Endothelial cell of umbilical vein (primary cell): ENCODE measurements at regions not wholly inside any gene's neighbourhood (a gene's known extent, or its start where the extent isn't known, plus 50 kb on each side); places are given as distances from the start of the nearest gene placed in this dataset.

Experiments
- BruUV-seq: library from RNA; stranded (reverse); fragments of 400-500 nt; replicated peaks from 2 replicates; lab custom pipeline; 2021; lab: Mats Ljungman, UMichigan
- CTCF ChIA-PET: fragments of 300-600, 350-600 bp; sonication (Branson Sonifier 250); formaldehyde crosslinking; loops from one replicate; lab custom pipeline; 2021; ENCODE audit warnings: antibody characterized with exemption, inconsistent platforms; lab: Charles Lee
- POLR2A ChIA-PET: fragments of 300-600, 350-600 bp; sonication (Branson Sonifier 250); formaldehyde crosslinking; loops from one replicate; lab custom pipeline; 2021; ENCODE audit warnings: antibody characterized with exemption, inconsistent platforms; lab: Charles Lee
- DNase-seq: peaks from one replicate; pipeline ENCODE4 v3.0.0-alpha.2; 2011; ENCODE audit warnings: low read depth, low spot score
- FAIRE-seq: peaks from 2 replicates; lab custom pipeline; 2011; peaks lifted over from hg19 to GRCh38; lab: Jason Lieb, UNC
- H2AFZ ChIP-seq: 2 replicates; pipeline ENCODE4 v1.6.0; 2012; ENCODE audit warnings: low read depth, low read length, control low read depth, inconsistent platforms
- H3K27ac ChIP-seq: 2 replicates; pipeline ENCODE4 v1.5.1; 2011; ENCODE audit warnings: low read depth, mild to moderate bottlenecking, control low read depth, low read length, moderate library complexity; ENCODE audit not compliant: insufficient read depth
- H3K27me3 ChIP-seq, 2 experiments: 2 replicates each; pipeline versions ENCODE4 v1.6.0 to v1.6.1; 2011; ENCODE audit warnings: low read length in 2 of 2, mixed read lengths in 1 of 2; ENCODE audit not compliant: control insufficient read depth in 2 of 2, insufficient read depth in 2 of 2
- H3K36me3 ChIP-seq, 2 experiments: 2 replicates in 1 of 2; 3 replicates in 1 of 2; pipeline ENCODE4 v1.5.1; 2011; ENCODE audit warnings: low read length in 2 of 2, mild to moderate bottlenecking in 1 of 2, moderate library complexity in 1 of 2; ENCODE audit not compliant: control insufficient read depth in 2 of 2, insufficient read depth in 2 of 2; ENCODE audit errors: extremely low read depth in 1 of 2
- H3K4me1 ChIP-seq: 3 replicates; pipeline ENCODE4 v1.5.1; 2011; ENCODE audit warnings: mild to moderate bottlenecking, low read length; ENCODE audit not compliant: control insufficient read depth, insufficient read depth; ENCODE audit errors: extremely low read depth
- H3K4me2 ChIP-seq: 2 replicates; pipeline ENCODE4 v1.6.1; 2011; ENCODE audit warnings: low read length, control low read depth, mixed read lengths; ENCODE audit not compliant: insufficient read depth
- H3K4me3 ChIP-seq, 3 experiments: fragments of 200-600 bp in 1 of 3; sonication (generic), shearing (Covaris generic) in 1 of 3; replicated peaks in 1 of 3; 2 replicates each; pipeline ENCODE4 v1.5.1; 2011 to 2016; ENCODE audit warnings: control low read depth in 3 of 3, low read length in 3 of 3, mild to moderate bottlenecking in 2 of 3, inconsistent platforms in 1 of 3, low read depth in 1 of 3, moderate library complexity in 1 of 3; ENCODE audit not compliant: insufficient read depth in 1 of 3
- H3K79me2 ChIP-seq: 2 replicates; pipeline ENCODE4 v1.6.0; 2012; ENCODE audit warnings: low read length, inconsistent platforms; ENCODE audit not compliant: control insufficient read depth, insufficient read depth
- H3K9ac ChIP-seq: replicated peaks from 2 replicates; pipeline ENCODE3; 2011; ENCODE audit warnings: low read length, control low read depth; ENCODE audit not compliant: insufficient read depth; ENCODE audit errors: extremely low read depth
- H3K9me1 ChIP-seq: replicated peaks from 3 replicates; pipeline ENCODE4 v1.6.0; 2011; ENCODE audit warnings: mild to moderate bottlenecking, low read length; ENCODE audit not compliant: control insufficient read depth, insufficient read depth; ENCODE audit errors: extremely low read depth
- H3K9me3 ChIP-seq: replicated peaks from 2 replicates; pipeline ENCODE4 v1.5.1; 2012; ENCODE audit warnings: low read length, inconsistent platforms; ENCODE audit not compliant: control insufficient read depth, insufficient read depth
- H4K20me1 ChIP-seq: replicated peaks from 2 replicates; pipeline ENCODE3; 2011; ENCODE audit warnings: mild to moderate bottlenecking, low read length; ENCODE audit not compliant: control insufficient read depth, insufficient read depth; ENCODE audit errors: extremely low read depth
- EZH2 ChIP-seq: IDR thresholded peaks from 2 replicates; pipeline ENCODE4 v1.6.1; 2012; ENCODE audit warnings: borderline replicate concordance, low read depth, mild to moderate bottlenecking, moderate library complexity, low read length, inconsistent platforms; ENCODE audit not compliant: severe bottlenecking
- FOS ChIP-seq: IDR thresholded peaks from 2 replicates; pipeline ENCODE4 v1.6.1; 2011; ENCODE audit warnings: mild to moderate bottlenecking, low read length, moderate library complexity, borderline replicate concordance; ENCODE audit not compliant: insufficient read depth
- GATA2 ChIP-seq: IDR thresholded peaks from 2 replicates; pipeline ENCODE4 v1.7.0; 2011; ENCODE audit warnings: low read depth, mild to moderate bottlenecking, moderate library complexity, mixed read lengths, low read length; ENCODE audit not compliant: insufficient read length, insufficient read depth
- JUN ChIP-seq: IDR thresholded peaks from 2 replicates; pipeline ENCODE4 v1.6.1; 2011; ENCODE audit warnings: borderline replicate concordance, low read depth; ENCODE audit not compliant: insufficient read length, insufficient read depth
- MYC ChIP-seq: IDR thresholded peaks from one replicate; pipeline ENCODE4 v1.6.1; 2011; ENCODE audit warnings: mild to moderate bottlenecking, low read depth, low read length
- POLR2A ChIP-seq: IDR thresholded peaks from 2 replicates; pipeline ENCODE4 v1.6.1; 2012; ENCODE audit warnings: low read depth, mild to moderate bottlenecking, control low read depth, low read length
- POLR2AphosphoS5 ChIP-seq: IDR thresholded peaks from 2 replicates; pipeline ENCODE4 v1.6.1; 2012; ENCODE audit warnings: low read depth, mild to moderate bottlenecking, control low read depth, low read length, moderate library complexity; ENCODE audit not compliant: insufficient read depth
- dilution Hi-C: fragments of 300-500 bp; cut with MboI; formaldehyde crosslinking; loops from one replicate; pipeline ENCODE4 v1.15.0; 2019; ENCODE audit warnings: low sequenced_read_pairs; ENCODE audit not compliant: extremely low pct_ligation_motif_present
- intact Hi-C: fragments of 100-400 bp; cut with micrococcal nuclease; formaldehyde crosslinking; loops from one replicate; pipeline ENCODE4 v1.10.0; 2022
- TF ChIP-seq, protein P1 (sequence below): IDR thresholded peaks from 2 replicates; pipeline ENCODE4 v1.6.1; 2011; ENCODE audit not compliant: insufficient read depth, insufficient read length
- TF ChIP-seq, protein P2 (sequence below), 2 donors: IDR thresholded peaks; 1 replicate in 1 of 2; 2 replicates in 1 of 2; pipeline ENCODE4 v1.5.1; 2011; ENCODE audit warnings: low read length in 2 of 2, mild to moderate bottlenecking in 2 of 2, moderate library complexity in 2 of 2, control low read depth in 1 of 2, inconsistent platforms in 1 of 2, low read depth in 1 of 2; ENCODE audit not compliant: insufficient read depth in 1 of 2; ENCODE audit errors: extremely low read depth in 1 of 2

DNA sequence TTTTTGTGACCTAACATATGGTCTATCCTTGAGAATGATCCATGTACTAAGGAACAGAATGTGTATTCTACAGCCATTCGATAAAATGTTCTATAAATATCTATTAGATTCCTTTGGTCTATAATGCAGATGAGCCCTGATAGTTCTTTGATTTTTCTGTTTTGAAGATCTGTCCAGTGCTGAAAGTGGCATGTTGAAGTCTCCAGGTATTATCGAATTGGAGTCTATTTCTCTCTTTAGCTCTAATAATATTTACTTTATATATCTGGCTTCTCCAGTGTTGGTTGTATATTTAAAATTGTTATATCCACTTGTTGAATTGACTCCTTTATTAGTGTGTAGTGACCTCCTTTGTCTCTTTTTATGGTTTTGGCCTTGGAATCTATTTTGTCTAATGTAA lies 377.9 kb downstream of the ARL6IP6 start:
- no peaks in the 10 kb centered on the region for H3K79me2 ChIP-seq
- H3K9ac ChIP-seq, result no peak overlapping the region
- H3K36me3 ChIP-seq, result no peaks in the 10 kb centered on the region
- H4K20me1 ChIP-seq, result no peaks in the 10 kb centered on the region
- no peak for TF ChIP-seq MYC
- TF ChIP-seq POLR2A, result no peak
- TF ChIP-seq FOS, result no peak
- no peak for TF ChIP-seq JUN
- DNase-seq (no peak), FAIRE-seq (no peak)
- intact Hi-C loops, result no loop called here
- H3K27me3 ChIP-seq, result no peaks in the 10 kb centered on the region
- CTCF ChIA-PET, result interaction anchor here (1.1 kb wide), 1 partner anchor 17 kb away, joined by 4 read pairs; no protein-coding TSS in a partner anchor
- no peaks in the 10 kb centered on the region for H3K4me1 ChIP-seq
- dilution Hi-C loops, result no loop called here
- POLR2A ChIA-PET, result no interaction called here
- BruUV-seq, result no TSS peak
- H3K4me2 ChIP-seq, result no peak overlapping the region
- no peaks in the 10 kb centered on the region for H3K9me1 ChIP-seq
- H3K4me3 ChIP-seq, result no peak overlapping the region
- H2AFZ ChIP-seq, result no peak overlapping the region
- H3K27ac ChIP-seq, result no peak overlapping the region
- no peaks in the 10 kb centered on the region for H3K9me3 ChIP-seq

DNA sequence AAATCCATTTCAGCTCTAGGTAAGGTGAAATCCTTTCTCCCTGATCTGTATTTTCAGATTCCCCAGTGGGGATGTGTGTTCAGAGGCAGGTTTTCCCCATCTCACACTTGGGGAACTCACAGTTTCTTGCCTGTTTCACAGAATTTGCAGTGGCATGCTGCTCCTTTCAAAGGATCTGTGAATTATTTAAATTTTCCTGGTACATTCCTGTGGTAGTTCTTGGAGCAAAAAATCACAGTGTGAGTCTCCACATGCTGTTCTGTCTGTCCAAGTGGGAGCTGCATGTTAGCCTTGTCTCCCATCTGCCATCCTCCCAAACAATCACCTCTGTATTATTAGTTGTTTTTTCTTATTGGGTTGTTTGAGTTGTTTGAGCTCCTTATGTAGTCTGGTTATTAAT lies 372.9 kb downstream of the ARL6IP6 start:
- intact Hi-C loops (no loop called here), dilution Hi-C loops (no loop called here)
- no peaks in the 10 kb centered on the region for H3K36me3 ChIP-seq
- TF ChIP-seq, protein P1, sequence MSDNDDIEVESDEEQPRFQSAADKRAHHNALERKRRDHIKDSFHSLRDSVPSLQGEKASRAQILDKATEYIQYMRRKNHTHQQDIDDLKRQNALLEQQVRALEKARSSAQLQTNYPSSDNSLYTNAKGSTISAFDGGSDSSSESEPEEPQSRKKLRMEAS, result no peak
- TF ChIP-seq FOS, result no peak
- TF ChIP-seq MYC, result no peak
- no peak for TF ChIP-seq EZH2
- no peak for TF ChIP-seq POLR2AphosphoS5
- TF ChIP-seq JUN, result no peak
- TF ChIP-seq POLR2A, result no peak
- no peak for TF ChIP-seq GATA2
- TF ChIP-seq, protein P2, sequence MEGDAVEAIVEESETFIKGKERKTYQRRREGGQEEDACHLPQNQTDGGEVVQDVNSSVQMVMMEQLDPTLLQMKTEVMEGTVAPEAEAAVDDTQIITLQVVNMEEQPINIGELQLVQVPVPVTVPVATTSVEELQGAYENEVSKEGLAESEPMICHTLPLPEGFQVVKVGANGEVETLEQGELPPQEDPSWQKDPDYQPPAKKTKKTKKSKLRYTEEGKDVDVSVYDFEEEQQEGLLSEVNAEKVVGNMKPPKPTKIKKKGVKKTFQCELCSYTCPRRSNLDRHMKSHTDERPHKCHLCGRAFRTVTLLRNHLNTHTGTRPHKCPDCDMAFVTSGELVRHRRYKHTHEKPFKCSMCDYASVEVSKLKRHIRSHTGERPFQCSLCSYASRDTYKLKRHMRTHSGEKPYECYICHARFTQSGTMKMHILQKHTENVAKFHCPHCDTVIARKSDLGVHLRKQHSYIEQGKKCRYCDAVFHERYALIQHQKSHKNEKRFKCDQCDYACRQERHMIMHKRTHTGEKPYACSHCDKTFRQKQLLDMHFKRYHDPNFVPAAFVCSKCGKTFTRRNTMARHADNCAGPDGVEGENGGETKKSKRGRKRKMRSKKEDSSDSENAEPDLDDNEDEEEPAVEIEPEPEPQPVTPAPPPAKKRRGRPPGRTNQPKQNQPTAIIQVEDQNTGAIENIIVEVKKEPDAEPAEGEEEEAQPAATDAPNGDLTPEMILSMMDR (IDR thresholded peaks at IDR 0.05; ENCODE audit: extremely low read depth in 1 of 2, insufficient read depth in 1 of 2, low read depth in 1 of 2, low read length in 2 of 2), result no peak
- DNase-seq (no peak), FAIRE-seq (no peak)
- H3K27me3 ChIP-seq, result no peaks in the 10 kb centered on the region
- peaks cover 2% of the 10 kb centered on the region for H3K9me3 ChIP-seq
- H2AFZ ChIP-seq, result no peak overlapping the region
- H3K4me3 ChIP-seq, result no peak overlapping the region
- no peaks in the 10 kb centered on the region for H3K4me1 ChIP-seq
- H4K20me1 ChIP-seq, result no peaks in the 10 kb centered on the region
- no peak overlapping the region for H3K27ac ChIP-seq
- CTCF ChIA-PET, result no interaction called here
- H3K9me1 ChIP-seq, result no peaks in the 10 kb centered on the region
- POLR2A ChIA-PET, result no interaction called here
- H3K79me2 ChIP-seq, result no peaks in the 10 kb centered on the region
- H3K9ac ChIP-seq, result no peak overlapping the region
- no TSS peak for BruUV-seq
- no peak overlapping the region for H3K4me2 ChIP-seq
